Left lobe of liver (tissue), 2 donors: ENCODE measurements at regions not wholly inside any gene's neighbourhood (a gene's known extent, or its start where the extent isn't known, plus 50 kb on each side); places are given as distances from the start of the nearest gene placed in this dataset.

ENCODE experiments used
- ATAC-seq: fragments of 200-7000 bp; cut with Tn5 transposase; one replicate; pipeline ENCODE4 v1.9.1; 2020; ENCODE audit warnings: mild to moderate bottlenecking, moderate library complexity
- DNase-seq: peaks from one replicate; pipeline ENCODE4 v3.0.0-alpha.2; 2020; ENCODE audit warnings: low spot score
- donor health status: DM: no; HTN: no; CAD: no; lungs with moderate emphysema.
- donor health status: DM: no; HTN: yes; CAD: no.

- ATAC-seq (no peak), DNase-seq (no peak)
These were observed 279.3 kb downstream of the YTHDC2 start for GRCh38 chr5:113792806-113793205.

- ATAC-seq = no peak
These were observed 281.5 kb downstream of the YTHDC2 start for GRCh38 chr5:113794981-113795380.

GRCh38 chr5:113800686-113801085 lies 287.2 kb downstream of the YTHDC2 start:
- ATAC-seq = no peak
- DNase-seq = no peak

More at GRCh38 chr5:113794981-113795380, 281.5 kb downstream of the YTHDC2 start:
- DNase-seq = no peak

GRCh38 chr5:113804264-113804663 lies 290.8 kb downstream of the YTHDC2 start:
- no peak for DNase-seq
- no peak for ATAC-seq

GRCh38 chr5:113804943-113805342 lies 291.4 kb downstream of the YTHDC2 start:
- DNase-seq (no peak), ATAC-seq (no peak)

- peak; percentile 34 for ATAC-seq
- no peak for DNase-seq
These were observed 292.8 kb downstream of the YTHDC2 start for GRCh38 chr5:113806250-113806649.

GRCh38 chr5:113806904-113807303 lies 293.4 kb downstream of the YTHDC2 start:
- ATAC-seq = no peak
- no peak for DNase-seq

- ATAC-seq (no peak), DNase-seq (no peak)
These were observed 294.0 kb downstream of the YTHDC2 start for GRCh38 chr5:113807427-113807991.

- no peak for ATAC-seq
- no peak for DNase-seq
These were observed 295.5 kb downstream of the YTHDC2 start for GRCh38 chr5:113808956-113809355.

- no peak for ATAC-seq
These were observed 296.1 kb downstream of the YTHDC2 start for GRCh38 chr5:113809626-113810025.

GRCh38 chr5:113813466-113813865 lies 300.0 kb downstream of the YTHDC2 start:
- ATAC-seq = no peak
- DNase-seq = no peak

More at GRCh38 chr5:113809626-113810025, 296.1 kb downstream of the YTHDC2 start:
- no peak for DNase-seq

GRCh38 chr5:113817683-113818082 lies 304.2 kb downstream of the YTHDC2 start:
- ATAC-seq (no peak), DNase-seq (no peak)

- ATAC-seq (no peak), DNase-seq (no peak)
These were observed 310.2 kb downstream of the YTHDC2 start for GRCh38 chr5:113823696-113824095.

GRCh38 chr5:113824307-113824706 lies 310.8 kb downstream of the YTHDC2 start:
- DNase-seq (no peak), ATAC-seq (no peak)

GRCh38 chr5:113825176-113825575 lies 311.7 kb downstream of the YTHDC2 start:
- no peak for ATAC-seq
- no peak for DNase-seq

- ATAC-seq = no peak
- DNase-seq = no peak
These were observed 333.4 kb downstream of the YTHDC2 start for GRCh38 chr5:113846941-113847340.

- DNase-seq (no peak), ATAC-seq (no peak)
These were observed 350.9 kb downstream of the YTHDC2 start for GRCh38 chr5:113864437-113864836.

- no peak for DNase-seq
- no peak for ATAC-seq
These were observed 353.3 kb downstream of the YTHDC2 start for GRCh38 chr5:113866763-113867162.

GRCh38 chr5:113869611-113870010 lies 356.1 kb downstream of the YTHDC2 start:
- ATAC-seq (no peak), DNase-seq (no peak)

GRCh38 chr5:113871972-113872371 lies 358.5 kb downstream of the YTHDC2 start:
- no peak for ATAC-seq
- DNase-seq = no peak

GRCh38 chr5:113875096-113875495 lies 361.6 kb downstream of the YTHDC2 start:
- DNase-seq (no peak), ATAC-seq (no peak)

GRCh38 chr5:113891491-113891890 lies 378.0 kb downstream of the YTHDC2 start:
- ATAC-seq = no peak
- no peak for DNase-seq

- no peak for DNase-seq
These were observed 383.3 kb downstream of the YTHDC2 start for GRCh38 chr5:113896789-113897188.

More at GRCh38 chr5:113896789-113897188, 383.3 kb downstream of the YTHDC2 start:
- ATAC-seq = no peak
